ENCODE measurements at regions not wholly inside any gene's neighbourhood (a gene's known extent, or its start where the extent isn't known, plus 50 kb on each side); places are given as distances from the start of the nearest gene placed in this dataset.

GRCh38 chr3:101102678-101103296 is 109.6 kb upstream of the ABI3BP start:
- Histone ChIP-seq H3K9me3 (ENCODE audit: low read depth) (no peaks in the 10 kb centered on the region), H2AFZ (replicated peaks) (no peak overlapping the region), H3K4me2 (no peak overlapping the region), H3K27me3 (no peaks in the 10 kb centered on the region), H3K36me3 (no peaks in the 10 kb centered on the region), H3K4me1 (no peaks in the 10 kb centered on the region), H3K9ac (no peak overlapping the region), H3F3A (ENCODE audit: low read depth) (no peaks in the 10 kb centered on the region), H3K79me2 (ENCODE audit: low read depth) (no peaks in the 10 kb centered on the region), H3K4me3 (no peak overlapping the region), H3K27ac (no peak overlapping the region), H4K20me1 (ENCODE audit: low read depth) (no peaks in the 10 kb centered on the region)
- Mint-ChIP-seq H3K36me3 (no peaks in the 10 kb centered on the region), H3K27ac (no peak overlapping the region), H3K4me1 (no peaks in the 10 kb centered on the region), H3K4me3 (no peak overlapping the region), H3K9me3 (peaks cover 4% of the 10 kb centered on the region), H3K27me3 (ENCODE audit: insufficient read depth, low read depth) (no peaks in the 10 kb centered on the region)
- DNase-seq (ENCODE audit: low spot score) = no peak
- TF ChIP-seq, protein P1, sequence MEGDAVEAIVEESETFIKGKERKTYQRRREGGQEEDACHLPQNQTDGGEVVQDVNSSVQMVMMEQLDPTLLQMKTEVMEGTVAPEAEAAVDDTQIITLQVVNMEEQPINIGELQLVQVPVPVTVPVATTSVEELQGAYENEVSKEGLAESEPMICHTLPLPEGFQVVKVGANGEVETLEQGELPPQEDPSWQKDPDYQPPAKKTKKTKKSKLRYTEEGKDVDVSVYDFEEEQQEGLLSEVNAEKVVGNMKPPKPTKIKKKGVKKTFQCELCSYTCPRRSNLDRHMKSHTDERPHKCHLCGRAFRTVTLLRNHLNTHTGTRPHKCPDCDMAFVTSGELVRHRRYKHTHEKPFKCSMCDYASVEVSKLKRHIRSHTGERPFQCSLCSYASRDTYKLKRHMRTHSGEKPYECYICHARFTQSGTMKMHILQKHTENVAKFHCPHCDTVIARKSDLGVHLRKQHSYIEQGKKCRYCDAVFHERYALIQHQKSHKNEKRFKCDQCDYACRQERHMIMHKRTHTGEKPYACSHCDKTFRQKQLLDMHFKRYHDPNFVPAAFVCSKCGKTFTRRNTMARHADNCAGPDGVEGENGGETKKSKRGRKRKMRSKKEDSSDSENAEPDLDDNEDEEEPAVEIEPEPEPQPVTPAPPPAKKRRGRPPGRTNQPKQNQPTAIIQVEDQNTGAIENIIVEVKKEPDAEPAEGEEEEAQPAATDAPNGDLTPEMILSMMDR (IDR thresholded peaks at IDR 0.05) = no peak
- no peak for TF ChIP-seq EZH2phosphoT487 (IDR thresholded peaks at IDR 0.05)
- TF ChIP-seq EZH2 (IDR thresholded peaks at IDR 0.05) = no peak

DNA sequence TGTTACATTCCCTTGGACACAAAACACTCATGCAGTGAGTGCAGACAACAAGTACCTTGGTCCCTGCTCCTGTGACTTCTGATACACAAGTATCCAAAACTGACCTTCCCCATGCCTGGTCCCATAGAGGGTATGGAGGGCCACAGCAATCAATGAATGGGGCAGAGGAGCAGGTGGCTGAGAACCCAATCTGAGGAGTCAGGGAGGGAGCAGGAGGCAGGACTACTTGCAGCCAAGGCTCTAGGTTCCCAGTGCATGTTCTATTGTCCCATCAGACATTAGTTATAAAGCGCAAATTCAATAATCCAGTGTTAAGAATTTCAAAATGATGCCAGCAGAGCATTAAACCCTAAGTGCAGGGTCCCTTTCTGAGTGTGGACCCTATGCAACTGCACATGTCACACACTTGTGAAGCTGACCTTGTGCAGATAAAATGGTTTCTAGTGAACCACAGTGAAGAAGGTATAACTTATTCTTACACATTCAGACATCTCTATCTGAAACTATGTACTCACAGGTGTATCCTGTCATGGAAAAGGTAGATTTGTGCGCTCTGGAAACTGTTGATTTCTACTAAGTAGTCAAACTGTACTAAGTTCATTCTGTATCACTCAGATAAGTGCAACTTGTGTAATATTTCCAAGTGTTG is 107.3 kb upstream of the ABI3BP start:
- no peak for DNase-seq (ENCODE audit: low spot score)
- Mint-ChIP-seq H3K27ac (no peak overlapping the region), H3K4me3 (no peak overlapping the region), H3K36me3 (no peaks in the 10 kb centered on the region), H3K9me3 (no peaks in the 10 kb centered on the region), H3K27me3 (ENCODE audit: insufficient read depth, low read depth) (peaks cover 2% of the 10 kb centered on the region), H3K4me1 (no peaks in the 10 kb centered on the region)
- Histone ChIP-seq H3K9ac (no peak overlapping the region), H4K20me1 (ENCODE audit: low read depth) (no peaks in the 10 kb centered on the region), H3K27ac (no peak overlapping the region), H3K36me3 (no peaks in the 10 kb centered on the region), H3K27me3 (no peaks in the 10 kb centered on the region), H3K4me2 (no peak overlapping the region), H3K9me3 (ENCODE audit: low read depth) (no peaks in the 10 kb centered on the region), H3F3A (ENCODE audit: low read depth) (no peaks in the 10 kb centered on the region), H3K79me2 (ENCODE audit: low read depth) (no peaks in the 10 kb centered on the region), H3K4me3 (no peak overlapping the region), H2AFZ (replicated peaks) (no peak overlapping the region), H3K4me1 (no peaks in the 10 kb centered on the region)
- TF ChIP-seq, protein P1 (IDR thresholded peaks at IDR 0.05) = no peak
- TF ChIP-seq EZH2 (IDR thresholded peaks at IDR 0.05) (no peak), EZH2phosphoT487 (IDR thresholded peaks at IDR 0.05) (no peak)

DNA sequence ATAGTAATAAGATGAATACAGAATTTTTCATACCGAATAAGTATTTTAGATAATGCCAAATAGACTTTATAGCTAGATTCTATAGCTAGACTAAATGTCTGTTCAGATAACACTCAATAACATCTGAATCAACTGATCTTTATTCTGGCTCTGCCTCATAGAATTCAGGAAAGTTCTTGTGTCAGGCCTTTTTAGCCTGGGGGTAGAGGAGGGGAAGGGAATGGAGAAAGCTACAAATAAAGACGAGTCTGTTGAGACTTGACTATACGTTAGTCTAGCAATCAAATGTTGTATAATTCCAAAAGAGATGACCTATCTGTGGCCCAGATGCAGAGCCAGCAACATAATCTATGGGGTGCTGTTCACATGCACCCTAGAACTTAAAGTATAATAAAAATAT is 106.6 kb upstream of the ABI3BP start:
- no peaks in the 10 kb centered on the region for H3K9me3 Mint-ChIP-seq

More for the DNA sequence above, 106.6 kb upstream of the ABI3BP start:
- no peak for DNase-seq (ENCODE audit: low spot score)
- no peak overlapping the region for H3K4me3 ChIP-seq
- no peaks in the 10 kb centered on the region for H3K27me3 ChIP-seq
- Mint-ChIP-seq H3K27ac (no peak overlapping the region), H3K4me1 (no peaks in the 10 kb centered on the region), H3K4me3 (no peak overlapping the region), H3K27me3 (ENCODE audit: insufficient read depth, low read depth) (peaks cover 2% of the 10 kb centered on the region), H3K36me3 (no peaks in the 10 kb centered on the region)
- no peaks in the 10 kb centered on the region for H3K4me1 ChIP-seq
- no peaks in the 10 kb centered on the region for H3F3A ChIP-seq (ENCODE audit: low read depth)
- H4K20me1 ChIP-seq (ENCODE audit: low read depth) = no peaks in the 10 kb centered on the region
- H3K79me2 ChIP-seq (ENCODE audit: low read depth) = no peaks in the 10 kb centered on the region
- no peaks in the 10 kb centered on the region for H3K36me3 ChIP-seq
- H3K4me2 ChIP-seq = no peak overlapping the region
- no peak overlapping the region for H3K27ac ChIP-seq
- no peak for TF ChIP-seq EZH2phosphoT487 (IDR thresholded peaks at IDR 0.05)
- no peak for TF ChIP-seq EZH2 (IDR thresholded peaks at IDR 0.05)
- TF ChIP-seq, protein P1 (IDR thresholded peaks at IDR 0.05) = no peak
- no peak overlapping the region for H2AFZ ChIP-seq (replicated peaks)
- H3K9me3 ChIP-seq (ENCODE audit: low read depth) = no peaks in the 10 kb centered on the region
- H3K9ac ChIP-seq = no peak overlapping the region

All from neural progenitor cell (in vitro differentiated cells).